ENCODE measurements at regions not wholly inside any gene's neighbourhood (a gene's known extent, or its start where the extent isn't known, plus 50 kb on each side); places are given as distances from the start of the nearest gene placed in this dataset.

DNA sequence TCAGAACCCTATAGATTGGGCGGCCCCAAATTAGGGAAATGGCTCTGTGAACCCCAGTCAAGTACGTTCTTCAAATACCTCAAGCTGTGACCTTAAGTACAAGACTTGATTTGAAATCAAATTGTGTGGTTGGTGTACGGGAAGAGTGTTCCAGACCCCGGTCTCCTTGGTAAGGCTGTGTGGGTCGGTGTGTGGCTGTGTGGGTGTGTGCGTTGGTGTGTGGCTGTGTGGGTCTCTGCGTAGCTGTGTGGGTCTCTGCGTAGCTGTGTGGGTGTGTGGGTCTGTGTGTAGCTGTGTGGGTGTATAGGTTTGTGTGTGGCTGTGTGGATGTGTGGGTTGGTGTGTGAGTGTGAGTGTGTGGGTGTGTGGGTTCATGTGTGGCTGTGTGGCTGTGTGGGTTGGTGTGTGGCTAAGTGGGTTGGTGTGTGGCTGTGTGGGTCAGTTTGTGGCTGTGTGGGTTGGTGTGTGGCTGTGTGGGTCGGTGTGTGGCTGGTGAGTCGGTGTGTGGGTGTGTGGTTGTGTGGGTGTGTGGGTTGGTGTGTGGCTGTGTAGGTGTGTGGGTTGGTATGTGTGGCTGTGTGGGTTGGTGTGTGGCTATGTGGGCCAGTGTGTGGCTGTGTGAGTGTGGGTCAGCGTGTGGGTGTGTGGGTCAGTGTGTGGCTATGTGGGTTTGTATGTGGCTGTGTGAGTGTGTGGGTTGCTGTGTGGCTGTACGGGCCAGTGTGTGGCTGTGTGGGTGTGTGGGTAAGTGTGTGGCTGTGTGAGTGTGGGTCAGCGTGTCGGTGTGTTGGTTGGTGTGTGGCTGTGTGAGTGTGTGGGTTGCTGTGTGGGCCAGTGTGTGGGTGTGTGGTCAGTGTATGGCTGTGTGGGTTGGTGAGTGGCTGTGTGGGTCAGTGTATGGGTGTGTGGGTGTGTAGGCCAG, 238.7 kb upstream of the ZFHX3 start:
- DNase-seq = no peak

DNA sequence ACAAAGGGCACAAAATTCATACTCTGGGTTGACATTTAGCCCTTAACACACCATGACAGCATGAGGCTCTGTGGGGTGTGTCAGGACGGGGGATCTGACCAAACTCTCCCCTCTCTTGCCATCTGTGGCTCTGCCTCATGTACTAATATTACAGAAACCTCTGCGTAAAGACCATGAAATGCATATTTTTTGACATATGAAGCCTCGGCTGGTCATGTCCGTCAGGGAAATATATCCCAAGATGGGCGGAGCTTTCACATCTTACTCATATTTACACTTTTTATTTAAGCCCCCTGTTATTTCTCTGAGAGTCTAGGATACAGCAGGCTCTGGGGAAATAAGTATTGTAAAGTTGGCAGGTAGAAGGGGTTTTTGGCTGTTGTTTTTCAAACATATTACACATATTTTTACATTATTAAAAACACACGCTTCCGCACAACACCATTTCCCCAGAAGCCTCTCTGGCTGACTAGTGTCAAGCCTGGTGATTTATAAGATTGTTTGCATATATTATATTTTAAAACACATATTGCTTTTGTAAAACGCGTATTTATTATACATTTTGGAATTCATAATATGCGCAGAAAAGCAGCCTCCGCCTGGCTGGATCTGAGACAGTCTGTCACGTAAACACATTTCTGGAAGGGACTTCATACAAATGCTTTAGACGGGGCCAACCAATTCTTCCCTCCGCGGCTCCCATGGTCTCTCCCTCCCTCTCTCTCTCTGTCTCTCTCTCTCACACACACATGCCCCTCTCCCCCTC, 237.7 kb upstream of the ZFHX3 start:
- DNase-seq = no peak

DNA sequence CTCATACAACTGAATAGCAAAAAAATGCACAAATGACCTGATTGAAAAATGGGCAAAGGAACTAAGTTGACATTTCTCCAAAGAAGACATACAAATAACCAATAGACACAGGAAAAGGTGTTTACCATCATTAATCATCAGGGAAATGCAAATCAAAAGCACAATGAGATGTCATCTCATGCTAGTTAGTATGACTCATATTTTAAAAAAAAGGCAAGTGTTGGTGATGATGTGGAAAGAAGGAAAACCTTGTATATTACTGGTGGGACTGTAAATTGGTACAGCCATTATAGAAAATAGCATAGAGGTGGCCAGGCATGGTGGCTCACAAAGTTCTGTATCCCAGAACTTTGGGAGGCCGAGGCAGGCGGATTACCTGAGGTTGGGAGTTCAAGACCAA, 232.5 kb upstream of the ZFHX3 start:
- no peak for DNase-seq

DNA sequence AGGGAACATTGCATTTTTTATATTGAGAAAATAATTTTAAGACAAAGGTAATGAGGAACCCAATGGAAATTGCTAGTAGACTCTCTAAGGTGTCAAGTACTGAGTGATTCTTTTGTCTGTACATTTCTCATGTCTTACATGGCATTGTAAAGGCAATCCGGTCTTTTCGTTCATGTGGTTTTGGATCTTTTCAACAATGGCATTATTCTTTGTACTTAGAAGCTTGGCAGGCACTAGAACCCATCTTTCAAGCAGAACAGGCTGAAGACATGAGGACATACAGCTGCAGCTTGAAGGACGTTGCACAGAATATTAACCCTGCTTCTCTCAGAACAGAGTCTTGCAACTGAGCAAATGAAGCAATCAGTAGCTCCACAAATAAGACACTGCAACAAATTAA, 231.5 kb upstream of the ZFHX3 start:
- DNase-seq = no peak

DNA sequence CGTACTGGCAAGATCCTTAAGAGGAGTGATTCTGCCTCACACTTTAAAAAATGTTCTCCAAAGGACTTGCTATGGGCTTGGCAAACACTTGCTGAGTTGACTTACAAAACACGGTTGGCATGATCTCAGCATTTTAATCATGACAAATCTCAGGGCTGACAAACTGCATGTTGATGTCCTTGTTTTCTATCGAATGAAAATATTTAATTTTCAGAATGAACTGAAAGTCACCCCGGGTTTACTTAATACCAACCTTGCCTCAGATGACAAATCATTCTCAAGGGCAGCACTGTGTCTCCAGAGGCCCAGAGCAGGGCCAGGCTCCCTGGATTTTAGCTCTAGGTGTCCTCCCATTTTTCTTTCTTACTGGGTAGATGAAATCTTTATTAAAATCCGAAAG, 229.1 kb upstream of the ZFHX3 start:
- no peak for DNase-seq

DNA sequence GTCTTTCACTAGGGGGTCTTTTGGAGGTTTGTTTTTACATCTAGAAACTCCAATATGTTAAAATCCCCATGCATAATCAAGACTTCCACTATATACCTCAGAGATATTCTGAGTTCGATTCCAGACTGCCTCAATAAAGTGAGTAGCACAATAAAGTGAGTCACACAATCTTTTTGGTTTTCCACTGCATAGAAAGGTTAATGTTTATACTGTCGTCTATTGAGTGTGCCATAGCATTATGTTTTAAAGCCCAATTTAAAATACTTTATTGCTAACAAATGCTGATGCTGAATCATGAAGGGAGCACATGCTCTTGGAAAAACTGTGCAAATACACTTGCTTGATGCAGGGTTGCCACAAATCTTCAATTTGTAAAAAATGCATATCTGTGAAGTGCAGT, 227.5 kb upstream of the ZFHX3 start:
- no peak for DNase-seq

DNA sequence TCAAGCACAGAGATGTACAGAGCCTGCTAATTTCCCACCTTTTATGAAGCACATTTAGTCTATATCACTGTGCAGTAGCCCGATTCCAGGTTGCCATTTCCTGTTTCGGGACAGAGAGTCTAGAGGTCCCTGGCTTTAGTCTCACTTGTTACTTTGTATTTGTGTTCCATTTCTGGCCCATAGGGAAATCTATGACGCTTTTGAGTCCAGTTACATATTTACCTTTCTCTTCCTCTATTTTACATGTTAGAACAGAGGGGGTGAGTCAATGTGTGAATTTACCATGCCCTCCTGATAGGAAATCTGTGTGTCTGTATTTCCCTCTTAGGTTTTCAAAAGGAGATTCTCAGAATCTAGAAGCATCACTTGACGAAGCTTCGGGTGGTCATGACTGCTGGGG, 227.1 kb upstream of the ZFHX3 start:
- no peak for DNase-seq

DNA sequence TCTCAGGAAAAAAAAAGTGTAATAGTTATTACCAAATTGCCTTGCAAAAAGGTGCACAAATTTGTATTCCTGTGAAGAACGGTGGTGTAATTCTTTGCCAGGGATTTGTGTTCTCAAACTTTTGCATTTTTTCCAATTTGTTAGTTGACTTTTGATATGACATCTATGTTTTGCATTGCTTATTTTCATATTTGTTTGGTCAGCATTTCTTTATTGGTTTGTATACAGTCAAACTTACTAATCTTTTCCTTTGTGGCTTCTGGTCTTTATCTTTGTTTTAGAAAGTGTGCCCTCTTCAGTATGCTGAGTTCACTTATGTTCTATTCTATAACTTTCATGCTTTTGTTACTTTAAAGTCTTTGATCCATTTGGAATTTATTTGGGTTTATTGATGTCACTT, 226.2 kb upstream of the ZFHX3 start:
- no peak for DNase-seq

DNA sequence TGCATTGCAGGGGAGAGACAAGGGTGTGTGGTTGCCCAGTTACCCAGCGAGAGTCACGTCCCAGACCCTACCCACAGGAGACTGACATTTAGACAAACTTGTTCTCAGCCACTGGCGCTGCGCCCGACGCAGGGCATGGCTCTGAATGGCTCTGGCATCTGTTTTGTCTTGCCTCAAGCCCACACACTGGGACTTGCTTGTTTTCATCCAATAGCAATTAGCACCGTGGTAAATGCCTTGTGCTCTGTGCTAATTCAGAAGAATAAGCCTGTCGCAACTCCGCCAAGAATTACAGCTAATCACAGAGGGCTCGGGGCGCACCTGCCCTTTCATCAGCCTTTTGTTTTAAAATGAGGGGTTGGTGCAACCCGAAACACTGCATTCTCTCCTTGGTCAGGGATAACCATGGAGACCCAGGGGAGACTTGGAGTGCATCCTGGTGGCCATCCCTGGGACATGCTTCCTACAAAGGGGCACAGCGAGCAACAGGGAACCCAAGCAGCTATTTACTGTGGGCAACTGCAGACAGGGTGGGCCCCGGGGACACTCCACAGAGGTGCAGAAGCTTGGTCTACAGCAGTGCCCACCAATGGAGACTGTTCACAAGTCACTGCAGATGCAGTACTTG, 220.6 kb upstream of the ZFHX3 start:
- DNase-seq = peak; percentile 8 to 61

DNA sequence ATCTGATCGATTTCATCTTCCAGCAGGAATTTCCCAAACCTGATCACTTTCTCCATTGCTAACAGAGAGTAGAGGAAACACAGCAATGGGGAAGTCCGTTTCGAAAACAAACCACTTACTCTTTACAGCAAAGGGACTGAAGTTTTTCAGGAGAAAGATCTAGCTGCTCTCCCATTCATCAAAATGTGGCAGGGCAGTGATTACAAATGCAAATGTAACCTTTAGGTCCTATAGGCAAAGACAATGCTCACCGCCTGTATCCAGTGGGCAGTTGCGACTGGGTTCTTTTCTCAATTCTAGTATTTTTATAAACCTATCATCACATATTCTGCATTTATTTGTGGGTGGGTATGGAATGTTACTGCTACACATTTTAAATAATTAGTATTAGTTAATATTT, 218.0 kb upstream of the ZFHX3 start:
- no peak for DNase-seq

DNA sequence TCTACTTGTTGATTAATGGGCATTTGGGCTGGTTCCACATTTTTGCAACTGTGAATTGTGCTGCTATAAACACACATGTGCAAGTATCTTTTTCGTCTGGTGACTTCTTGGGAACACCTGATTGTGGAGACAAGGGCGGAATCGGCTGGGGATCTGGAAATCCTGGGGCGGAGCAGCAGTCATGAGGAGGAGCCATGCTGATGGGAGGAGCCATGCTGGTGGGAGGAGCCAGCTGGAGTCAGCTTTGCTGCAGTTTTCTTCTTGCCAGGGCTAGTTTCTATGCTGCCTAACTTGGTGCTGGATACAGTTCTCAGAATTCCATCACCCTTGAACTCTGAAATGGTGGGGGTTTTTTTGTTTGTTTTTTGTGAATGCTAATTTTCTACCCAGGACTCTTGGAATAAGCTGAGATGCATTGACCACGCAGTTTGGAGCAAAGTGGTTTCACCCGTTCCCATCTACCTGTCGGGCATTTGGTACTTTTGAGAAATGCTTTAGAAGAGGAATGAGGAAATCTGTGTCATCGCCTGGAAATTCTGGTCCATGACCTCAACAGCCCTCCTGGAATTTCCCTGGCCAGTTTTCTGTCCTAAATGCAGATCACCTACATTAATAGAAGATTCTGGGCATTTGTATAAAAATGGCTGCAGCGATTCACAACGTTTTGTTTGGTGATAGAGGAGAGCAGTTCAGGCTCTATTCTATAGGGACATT, 217.4 kb upstream of the ZFHX3 start:
- DNase-seq = no peak

DNA sequence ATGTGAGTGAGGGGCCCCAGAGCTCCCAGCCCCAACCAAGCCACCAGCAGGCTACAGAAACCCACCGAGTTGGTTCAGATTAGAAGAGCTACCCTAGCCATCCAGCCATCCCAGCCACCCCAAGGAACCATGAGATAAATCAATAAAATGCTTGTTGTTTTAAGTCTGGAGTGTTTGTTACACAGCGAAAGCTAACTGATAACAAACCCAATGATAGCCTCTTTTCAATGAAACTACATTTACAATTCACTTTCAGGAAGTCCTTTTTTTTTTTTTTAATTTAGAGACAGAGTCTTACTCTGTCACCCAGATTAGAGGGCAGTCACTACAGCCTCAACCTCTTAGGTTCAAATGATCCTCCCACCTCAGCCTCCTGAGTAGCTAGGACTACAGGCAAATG, 215.0 kb upstream of the ZFHX3 start:
- no peak for DNase-seq

DNA sequence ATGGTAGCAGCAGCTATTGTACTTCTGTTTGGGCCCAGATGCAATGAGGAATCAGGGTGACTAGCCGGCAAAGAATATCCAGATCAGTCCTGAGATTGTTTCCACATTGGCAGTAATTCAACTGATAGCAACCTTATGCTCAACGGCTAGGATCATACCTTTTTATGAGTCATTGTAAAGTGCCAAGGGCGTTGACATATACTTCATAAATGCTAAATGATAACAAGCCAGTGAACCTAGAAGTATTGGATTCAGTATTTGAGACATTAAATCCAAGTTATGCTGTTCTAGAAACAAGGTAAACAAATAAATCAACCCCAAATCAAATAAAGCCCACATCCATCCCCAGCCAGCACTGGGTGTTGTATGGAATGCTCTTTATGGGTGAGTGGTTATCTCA, 207.1 kb upstream of the ZFHX3 start:
- no peak for DNase-seq

DNA sequence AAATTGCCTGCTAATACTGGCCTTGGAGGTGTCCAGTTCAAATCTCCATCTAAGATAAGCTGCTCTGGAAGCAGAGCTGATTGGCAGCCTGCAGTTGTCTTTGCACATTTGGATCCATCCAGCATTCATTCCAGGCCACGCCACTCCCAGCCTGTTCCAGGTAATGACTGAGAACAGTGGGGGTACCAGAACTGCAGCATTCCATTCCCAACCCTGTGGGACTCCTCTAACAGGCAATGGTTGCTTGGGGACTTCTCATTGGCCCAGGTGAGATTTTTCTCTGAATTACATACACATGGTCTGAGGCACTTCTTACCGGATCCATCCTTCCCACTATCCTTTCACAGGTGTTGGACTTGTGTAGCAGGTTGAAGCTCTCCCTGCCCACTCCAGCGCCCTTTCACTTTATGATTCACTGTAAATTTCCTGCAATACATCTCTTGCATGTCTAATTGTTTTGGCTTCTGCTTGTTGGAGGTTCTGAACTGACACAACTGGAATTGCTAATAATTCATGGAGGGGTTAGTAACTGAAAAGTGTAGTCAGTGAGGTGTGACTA, 206.1 kb upstream of the ZFHX3 start:
- no peak for DNase-seq

DNA sequence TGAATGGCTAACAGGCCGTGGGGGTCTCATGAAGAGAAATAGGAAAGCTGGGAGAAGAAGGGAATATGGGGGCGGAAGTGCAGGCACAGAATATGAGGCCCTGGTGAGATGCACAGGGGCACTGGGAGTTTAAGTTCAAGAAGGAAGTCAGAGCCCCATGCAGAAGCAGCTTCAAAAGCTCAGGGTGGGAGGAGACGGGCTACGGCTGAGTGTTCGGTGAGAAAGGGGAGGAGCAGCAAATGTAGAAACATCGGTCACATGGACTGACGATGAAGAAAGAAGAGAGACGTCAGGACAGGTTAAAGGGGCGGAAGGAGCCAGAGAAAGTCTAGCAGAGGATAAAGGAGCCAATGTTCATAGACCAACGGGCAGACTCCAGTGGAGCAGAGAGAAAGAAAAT, 204.5 kb upstream of the ZFHX3 start:
- DNase-seq = no peak

DNA sequence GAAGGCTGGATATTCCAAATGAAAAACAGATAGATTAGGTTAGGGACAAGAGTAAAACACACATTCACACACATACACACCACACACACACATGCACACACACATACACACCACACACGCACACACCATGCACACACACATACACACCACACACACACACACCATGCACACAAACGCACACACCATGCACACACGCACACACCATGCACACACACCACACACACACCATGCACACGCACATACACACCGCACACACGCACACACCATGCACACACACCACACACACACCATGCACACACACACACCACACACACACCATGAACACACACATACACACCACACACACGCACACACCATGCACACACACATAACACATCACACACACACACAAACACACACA, 203.7 kb upstream of the ZFHX3 start:
- no peak for DNase-seq

DNA sequence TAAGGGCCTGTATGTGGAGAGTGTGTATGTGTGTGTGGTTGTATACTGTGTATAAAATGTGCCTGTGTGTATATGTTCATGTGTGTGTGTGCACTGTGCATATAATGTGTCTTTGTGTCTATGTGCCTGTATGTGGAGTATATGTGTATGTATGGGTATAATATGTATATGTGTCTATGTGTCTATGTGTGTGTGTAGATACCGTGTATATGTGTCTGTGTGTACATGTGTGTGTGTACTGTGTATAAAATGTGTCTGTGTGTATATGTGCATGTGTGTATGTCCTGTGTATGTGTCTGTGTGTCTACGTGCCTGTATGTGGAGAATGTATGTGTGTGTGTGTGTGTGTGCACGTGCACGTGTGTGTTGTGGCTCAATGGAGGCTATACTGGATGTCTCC, 200.4 kb upstream of the ZFHX3 start:
- no peak for DNase-seq

DNA sequence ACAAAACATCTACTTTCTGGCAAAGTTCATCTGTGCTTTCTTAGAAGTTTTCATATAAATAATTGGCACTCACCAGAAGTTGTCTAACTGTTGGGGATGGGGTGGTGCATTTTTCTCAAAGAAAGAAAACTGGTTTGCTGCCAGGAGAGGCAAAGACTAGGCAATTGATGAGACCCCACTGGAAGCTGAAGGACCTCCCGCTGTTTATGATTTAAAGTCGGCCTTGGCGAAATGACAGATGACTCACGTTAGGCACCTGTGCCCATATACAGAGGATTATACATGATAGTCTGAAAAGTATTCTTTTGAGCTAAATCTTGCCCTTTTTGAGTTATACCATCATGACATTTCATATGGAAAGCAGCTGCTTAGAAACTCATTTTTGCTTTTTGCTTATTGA, 193.0 kb upstream of the ZFHX3 start:
- no peak for DNase-seq

DNA sequence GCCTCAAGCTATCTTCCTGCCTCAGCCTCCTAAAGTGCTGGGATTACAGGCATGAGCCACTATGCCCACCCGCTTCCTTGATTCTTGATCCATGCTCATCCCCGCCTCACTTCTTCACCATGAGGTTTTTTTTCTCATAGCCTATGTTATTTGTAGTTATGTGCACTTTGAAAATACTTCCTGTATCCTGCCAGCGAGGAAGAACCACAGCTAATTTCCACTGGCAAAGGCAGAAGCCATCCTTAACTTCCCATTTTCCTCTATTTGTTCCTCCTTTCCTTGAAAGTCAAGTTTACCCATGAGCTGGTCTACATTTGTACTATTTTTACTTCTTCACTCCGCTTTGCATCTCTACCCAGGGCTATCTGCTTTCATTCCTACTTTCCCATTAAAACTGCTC, 189.7 kb upstream of the ZFHX3 start:
- DNase-seq = no peak

DNA sequence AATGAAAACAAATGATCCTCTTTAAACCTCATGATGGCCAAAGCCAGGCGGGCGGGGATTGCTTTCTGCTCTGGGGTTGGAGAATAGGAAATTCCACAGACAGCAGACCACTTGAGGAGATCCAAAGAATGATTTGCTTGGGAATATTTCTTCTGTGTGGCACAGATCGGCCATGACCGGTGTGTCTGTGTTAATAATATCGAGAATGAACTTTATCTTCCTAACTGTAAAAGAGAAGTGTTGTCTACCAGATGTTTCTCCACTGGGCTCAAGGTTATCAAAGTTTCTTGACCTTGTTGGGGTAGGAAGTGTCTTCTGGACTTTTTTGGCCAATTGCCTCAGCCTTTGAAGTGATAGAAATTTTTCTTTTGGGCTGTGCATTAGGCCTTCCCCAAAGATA, 186.6 kb upstream of the ZFHX3 start:
- DNase-seq = no peak

DNA sequence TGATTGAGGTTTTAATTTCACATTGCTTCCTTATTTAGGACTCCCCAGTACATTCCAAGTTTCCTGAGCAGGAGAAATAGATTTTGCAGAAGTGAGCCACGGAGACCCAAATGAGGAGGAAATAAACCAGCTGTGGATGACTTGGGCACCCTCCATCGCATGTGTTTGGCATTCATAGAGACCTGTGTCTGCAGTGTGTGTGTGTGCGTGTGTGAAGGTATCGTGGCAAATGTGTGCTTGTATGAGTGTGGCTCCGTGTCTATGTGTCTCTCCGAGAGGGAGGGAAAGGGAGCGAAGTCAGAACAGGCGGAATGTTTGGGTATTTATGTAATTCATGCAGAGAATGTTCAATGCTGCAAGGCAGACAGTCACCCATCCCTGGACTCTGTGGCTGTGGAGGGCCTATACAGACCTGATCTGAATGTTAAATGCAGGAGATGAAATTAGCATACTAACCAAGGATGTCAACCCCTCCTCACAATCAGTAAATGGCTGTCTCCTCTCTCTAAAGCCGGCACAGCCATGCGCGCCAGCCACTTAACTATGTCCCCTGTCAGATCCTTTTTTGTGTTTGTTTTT, 186.0 kb upstream of the ZFHX3 start:
- no peak for DNase-seq

DNA sequence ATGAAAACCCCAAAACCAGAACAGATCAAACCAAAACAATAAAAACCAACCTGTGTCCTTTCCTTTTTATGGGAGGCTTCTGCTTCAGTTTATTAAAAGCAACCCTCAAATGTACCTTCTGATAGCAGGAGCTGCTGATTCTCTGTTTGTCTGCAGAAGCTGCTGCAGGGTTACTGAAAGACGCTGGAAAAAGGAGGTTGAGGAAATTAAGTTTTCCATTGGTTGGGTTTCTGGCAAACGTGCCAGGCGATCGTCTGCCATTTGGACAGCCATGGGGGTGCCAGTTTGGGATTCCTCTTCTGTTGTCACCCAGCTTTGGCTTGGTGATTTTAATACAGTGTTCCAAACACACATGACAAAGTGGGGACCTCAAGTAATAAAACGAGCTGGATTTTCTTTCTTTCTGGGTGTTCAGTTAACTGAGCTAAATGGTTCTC, 185.4 kb upstream of the ZFHX3 start:
- no peak for DNase-seq
